ENCODE measurements at regions not wholly inside any gene's neighbourhood (a gene's known extent, or its start where the extent isn't known, plus 50 kb on each side); places are given as distances from the start of the nearest gene placed in this dataset.

- DNase-seq (ENCODE audit: extremely low read depth in 1 of 2, low read depth in 1 of 2): no peak
Observed at GRCh38 chr22:46087816-46088277, 62.5 kb upstream of the PPARA start.

- no peak for DNase-seq (ENCODE audit: extremely low read depth in 1 of 2, low read depth in 1 of 2)
Observed at GRCh38 chr22:46088541-46089311, 61.6 kb upstream of the PPARA start.

GRCh38 chr22:46089426-46090035, 60.8 kb upstream of the PPARA start:
- DNase-seq (ENCODE audit: extremely low read depth in 1 of 2, low read depth in 1 of 2): no peak

GRCh38 chr22:46090036-46090591, 60.2 kb upstream of the PPARA start:
- DNase-seq (ENCODE audit: extremely low read depth in 1 of 2, low read depth in 1 of 2): no peak

- DNase-seq (ENCODE audit: extremely low read depth in 1 of 2, low read depth in 1 of 2): no peak
Observed at GRCh38 chr22:46090631-46091201, 59.6 kb upstream of the PPARA start.

- DNase-seq (ENCODE audit: extremely low read depth in 1 of 2, low read depth in 1 of 2): no peak
Observed at GRCh38 chr22:46091277-46091977, 58.9 kb upstream of the PPARA start.

- no peak for DNase-seq (ENCODE audit: extremely low read depth in 1 of 2, low read depth in 1 of 2)
Observed at GRCh38 chr22:46092011-46092410, 58.3 kb upstream of the PPARA start.

GRCh38 chr22:46092670-46093410, 57.5 kb upstream of the PPARA start:
- DNase-seq (ENCODE audit: extremely low read depth in 1 of 2, low read depth in 1 of 2): no peak

- no peak for DNase-seq (ENCODE audit: extremely low read depth in 1 of 2, low read depth in 1 of 2)
Observed at GRCh38 chr22:46093796-46094195, 56.5 kb upstream of the PPARA start.

- no peak for DNase-seq (ENCODE audit: extremely low read depth in 1 of 2, low read depth in 1 of 2)
Observed at GRCh38 chr22:46094676-46095075, 55.6 kb upstream of the PPARA start.

- no peak for DNase-seq (ENCODE audit: extremely low read depth in 1 of 2, low read depth in 1 of 2)
Observed at GRCh38 chr22:46096051-46096450, 54.3 kb upstream of the PPARA start.

- no peak for DNase-seq (ENCODE audit: extremely low read depth in 1 of 2, low read depth in 1 of 2)
Observed at GRCh38 chr22:46096706-46097230, 53.6 kb upstream of the PPARA start.

- no peak for DNase-seq (ENCODE audit: extremely low read depth in 1 of 2, low read depth in 1 of 2)
Observed at GRCh38 chr22:46097268-46097900, 52.9 kb upstream of the PPARA start.

GRCh38 chr22:46098525-46099475, 51.5 kb upstream of the PPARA start:
- DNase-seq (ENCODE audit: extremely low read depth in 1 of 2, low read depth in 1 of 2): no peak

- no peak for DNase-seq (ENCODE audit: extremely low read depth in 1 of 2, low read depth in 1 of 2)
Observed at GRCh38 chr22:46099740-46100139, 50.6 kb upstream of the PPARA start.

- no peak for DNase-seq (ENCODE audit: extremely low read depth in 1 of 2, low read depth in 1 of 2)
Observed at GRCh38 chr22:46100401-46101105, 49.8 kb upstream of the PPARA start.
